Upper lobe of left lung (tissue), 6 donors: ENCODE measurements at regions not wholly inside any gene's neighbourhood (a gene's known extent, or its start where the extent isn't known, plus 50 kb on each side); places are given as distances from the start of the nearest gene placed in this dataset.
A peak's percentile ranks its signal among the peaks of the same experiment; 100 is the strongest.

Source experiments
- ATAC-seq, 2 donors: fragments of 200-7000 bp; cut with Tn5 transposase; one replicate each; pipeline ENCODE4 v1.9.1; 2022; ENCODE audit warnings: mild to moderate bottlenecking in 2 of 2, moderate library complexity in 2 of 2; ENCODE audit not compliant: low FRiP score in 2 of 2
- DNase-seq, 2 donors: peaks; one replicate each; pipeline ENCODE4 v3.0.0-alpha.2; 2019 to 2020
- H3K27ac ChIP-seq, 4 donors: fragments of 200-600 bp; sonication (generic); one replicate each; pipeline ENCODE4 v1.5.1; 2016 to 2019
- H3K27me3 ChIP-seq, 4 donors: fragments of 200-600 bp; sonication (generic); one replicate each; pipeline ENCODE4 v1.5.1; 2017 to 2019
- H3K36me3 ChIP-seq, 4 donors: fragments of 200-600 bp; sonication (generic); one replicate each; pipeline ENCODE4 v1.5.1; 2016 to 2019
- H3K4me1 ChIP-seq, 4 donors: fragments of 200-600 bp; sonication (generic); one replicate each; pipeline ENCODE4 v1.5.1; 2018 to 2019
- H3K4me3 ChIP-seq, 4 donors: fragments of 200-600 bp; sonication (generic); one replicate each; pipeline ENCODE4 v1.5.1; 2017 to 2019; ENCODE audit warnings: mild to moderate bottlenecking in 2 of 4, moderate library complexity in 1 of 4
- H3K9me3 ChIP-seq, 4 donors: fragments of 200-600 bp; sonication (generic); one replicate each; pipeline ENCODE4 v1.5.1; 2018 to 2019
- EP300 ChIP-seq, 4 donors: sonication (generic); formaldehyde crosslinking; IDR thresholded peaks; one replicate each; pipeline ENCODE4 v1.5.1; 2017; ENCODE audit warnings: antibody characterized with exemption in 4 of 4, control low read depth in 2 of 4
- POLR2A ChIP-seq, 4 donors: fragments of 450-650 bp; IDR thresholded peaks; one replicate each; pipeline ENCODE4 v1.5.1; 2016 to 2017; ENCODE audit warnings: antibody characterized with exemption in 4 of 4, mild to moderate bottlenecking in 2 of 4
- POLR2AphosphoS5 ChIP-seq, 2 donors: sonication (generic); formaldehyde crosslinking; IDR thresholded peaks; one replicate each; pipeline ENCODE4 v1.5.1; 2017; ENCODE audit warnings: antibody characterized with exemption in 2 of 2
- WGBS, 2 donors: methylation state at CpG; one replicate each; pipeline ENCODE4 v1.1.5; 2017 to 2018; 5-methylcytosine and 5-hydroxymethylcytosine counted together
- TF ChIP-seq, protein P1 (sequence below), 6 experiments: fragments of 450-650 bp in 4 of 6; fragments of 200-600 bp in 2 of 6; sonication (generic) in 2 of 6; IDR thresholded peaks; one replicate each; pipeline ENCODE4 v1.5.1; 2016 to 2019; ENCODE audit warnings: antibody characterized with exemption in 6 of 6
- donor health status: DM: no; HTN: no; CAD: no; lungs with moderate emphysema.
- donor health status: DM: no; HTN: yes; CAD: no; lungs with severe emphysema.

DNA sequence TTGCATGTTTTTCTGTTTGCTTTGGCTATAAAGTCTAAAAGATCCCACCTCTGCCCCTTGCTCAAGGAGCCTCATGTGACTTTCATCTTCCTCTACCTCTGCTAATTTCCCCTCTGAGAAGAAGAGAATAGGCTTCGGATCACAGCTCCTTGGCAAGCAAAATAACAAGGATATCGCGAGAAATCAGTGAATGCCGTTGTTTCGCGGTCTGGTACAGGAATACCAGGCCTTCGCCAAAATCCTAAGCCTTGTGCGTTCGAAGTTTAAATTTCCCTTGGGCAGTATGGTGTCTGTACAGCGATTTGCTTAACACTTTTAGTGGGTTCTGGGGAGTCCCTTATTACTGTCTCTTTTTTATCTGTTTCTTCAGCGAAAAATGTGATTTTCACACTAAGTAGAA, 142.3 kb downstream of the IRF8 start:
- H3K27me3 ChIP-seq: no peaks in the 10 kb centered on the region
- H3K36me3 ChIP-seq: no peaks in the 10 kb centered on the region
- no peaks in the 10 kb centered on the region for H3K9me3 ChIP-seq
- H3K27ac ChIP-seq: no peak overlapping the region
- ATAC-seq: no peak
- no peak for DNase-seq
- H3K4me1 ChIP-seq: peaks cover 0 to 12% (median 6%) of the 10 kb centered on the region in 4 donors
- WGBS, 2 donors: 88 to 91% methylated on average over 11 of the region's 11 CpGs
- no peak for TF ChIP-seq POLR2A (IDR thresholded peaks at IDR 0.05)
- no peak for TF ChIP-seq EP300 (IDR thresholded peaks at IDR 0.05)
- no peak for TF ChIP-seq POLR2AphosphoS5 (IDR thresholded peaks at IDR 0.05)
- TF ChIP-seq, protein P1, sequence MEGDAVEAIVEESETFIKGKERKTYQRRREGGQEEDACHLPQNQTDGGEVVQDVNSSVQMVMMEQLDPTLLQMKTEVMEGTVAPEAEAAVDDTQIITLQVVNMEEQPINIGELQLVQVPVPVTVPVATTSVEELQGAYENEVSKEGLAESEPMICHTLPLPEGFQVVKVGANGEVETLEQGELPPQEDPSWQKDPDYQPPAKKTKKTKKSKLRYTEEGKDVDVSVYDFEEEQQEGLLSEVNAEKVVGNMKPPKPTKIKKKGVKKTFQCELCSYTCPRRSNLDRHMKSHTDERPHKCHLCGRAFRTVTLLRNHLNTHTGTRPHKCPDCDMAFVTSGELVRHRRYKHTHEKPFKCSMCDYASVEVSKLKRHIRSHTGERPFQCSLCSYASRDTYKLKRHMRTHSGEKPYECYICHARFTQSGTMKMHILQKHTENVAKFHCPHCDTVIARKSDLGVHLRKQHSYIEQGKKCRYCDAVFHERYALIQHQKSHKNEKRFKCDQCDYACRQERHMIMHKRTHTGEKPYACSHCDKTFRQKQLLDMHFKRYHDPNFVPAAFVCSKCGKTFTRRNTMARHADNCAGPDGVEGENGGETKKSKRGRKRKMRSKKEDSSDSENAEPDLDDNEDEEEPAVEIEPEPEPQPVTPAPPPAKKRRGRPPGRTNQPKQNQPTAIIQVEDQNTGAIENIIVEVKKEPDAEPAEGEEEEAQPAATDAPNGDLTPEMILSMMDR (IDR thresholded peaks at IDR 0.05): no peak
- H3K4me3 ChIP-seq: no peak overlapping the region

DNA sequence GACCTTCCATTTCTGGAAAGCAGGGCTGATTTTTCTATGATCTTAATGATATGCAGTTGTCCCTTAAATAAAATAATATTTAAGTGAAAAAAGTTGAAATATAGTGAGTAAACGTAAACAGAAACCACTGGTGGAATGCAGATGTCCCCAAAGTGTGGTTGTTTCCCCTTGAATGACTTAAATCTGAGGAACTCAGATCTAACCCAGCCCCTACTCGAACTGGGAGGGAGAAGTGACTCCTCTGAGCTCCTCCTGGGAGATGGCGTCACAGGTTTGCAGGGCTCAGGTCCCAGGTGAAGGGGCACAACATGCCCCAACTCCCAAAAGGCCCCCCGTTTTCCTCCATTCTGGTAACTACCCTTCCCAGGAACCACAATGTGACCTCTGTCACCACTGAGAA, 142.8 kb downstream of the IRF8 start:
- Histone ChIP-seq H3K27me3 (no peaks in the 10 kb centered on the region), H3K27ac (no peak overlapping the region), H3K4me1 (peaks cover 0 to 12% (median 6%) of the 10 kb centered on the region in 4 donors), H3K9me3 (no peaks in the 10 kb centered on the region), H3K36me3 (no peaks in the 10 kb centered on the region), H3K4me3 (no peak overlapping the region)
- TF ChIP-seq POLR2A (IDR thresholded peaks at IDR 0.05): no peak
- no peak for TF ChIP-seq EP300 (IDR thresholded peaks at IDR 0.05)
- no peak for TF ChIP-seq POLR2AphosphoS5 (IDR thresholded peaks at IDR 0.05)
- TF ChIP-seq, protein P1 (IDR thresholded peaks at IDR 0.05): no peak
- DNase-seq (no peak), ATAC-seq (no peak)
- 39 to 66% methylated on average over 4 of the region's 4 CpGs for WGBS, 2 donors

DNA sequence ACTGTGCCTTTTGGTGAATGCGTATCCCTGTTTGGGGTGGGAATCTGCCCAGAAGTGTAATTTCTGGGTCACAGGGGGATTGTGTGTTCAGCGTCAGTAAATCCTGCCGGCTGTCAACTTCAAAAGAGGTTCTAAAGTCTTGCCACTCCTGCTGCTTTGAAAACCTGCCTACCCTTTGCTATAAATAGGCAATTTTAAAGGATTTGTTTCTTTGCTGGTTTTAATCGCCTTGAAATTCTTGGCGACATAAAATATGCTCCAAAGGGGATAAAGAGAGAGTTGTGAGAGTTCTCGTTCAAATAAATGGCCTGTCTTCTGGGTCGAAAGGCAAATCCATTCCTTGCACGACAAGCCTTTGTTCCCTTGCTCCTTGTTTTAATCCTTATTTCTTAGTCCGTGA, 143.4 kb downstream of the IRF8 start:
- no peaks in the 10 kb centered on the region for H3K27me3 ChIP-seq
- TF ChIP-seq, protein P1 (IDR thresholded peaks at IDR 0.05): no peak
- TF ChIP-seq EP300 (IDR thresholded peaks at IDR 0.05) (no peak), POLR2A (IDR thresholded peaks at IDR 0.05) (no peak), POLR2AphosphoS5 (IDR thresholded peaks at IDR 0.05) (no peak)
- WGBS, 2 donors: 63 to 64% methylated on average over 9 of the region's 9 CpGs

DNA sequence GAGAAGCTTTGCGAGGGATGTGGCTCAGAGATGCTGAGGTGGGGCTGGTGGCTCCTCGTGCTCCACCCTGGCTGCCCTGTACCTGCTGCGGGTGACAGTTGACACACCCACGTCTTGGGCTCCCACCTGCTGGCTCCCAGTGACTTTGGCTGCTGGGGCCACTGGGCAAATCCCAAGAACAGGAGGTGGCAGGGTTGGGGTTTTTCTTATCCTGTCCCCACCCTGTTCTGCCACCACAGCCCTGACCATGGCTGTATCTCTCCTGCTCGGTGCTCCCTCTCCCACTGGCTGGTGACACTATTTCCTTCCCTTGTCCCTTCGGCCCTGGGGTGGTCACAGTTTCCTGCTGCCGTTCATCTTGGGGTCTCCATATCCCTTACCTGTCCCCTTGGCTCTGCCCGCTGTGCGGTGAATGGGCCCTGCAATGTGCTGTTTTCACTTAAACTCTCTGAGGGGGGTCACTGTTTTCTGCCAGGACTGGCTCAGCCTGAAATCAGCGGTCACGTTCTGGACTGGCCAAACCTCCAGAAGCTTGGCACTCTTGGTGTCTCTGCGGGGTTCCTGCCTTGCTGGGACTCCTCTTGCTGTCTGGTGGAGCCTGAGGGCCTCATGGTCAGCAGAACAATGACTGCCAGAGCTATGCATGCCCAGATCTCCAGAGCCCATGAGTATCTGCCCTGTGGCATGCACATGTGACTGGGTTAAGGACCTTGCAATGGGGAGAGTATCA, 144.2 kb downstream of the IRF8 start:
- TF ChIP-seq EP300 (IDR thresholded peaks at IDR 0.05) (no peak), POLR2A (IDR thresholded peaks at IDR 0.05) (no peak), POLR2AphosphoS5 (IDR thresholded peaks at IDR 0.05) (no peak)
- TF ChIP-seq, protein P1 (IDR thresholded peaks at IDR 0.05): no peak
- Histone ChIP-seq H3K27ac (no peak overlapping the region), H3K36me3 (no peaks in the 10 kb centered on the region), H3K9me3 (no peaks in the 10 kb centered on the region), H3K27me3 (no peaks in the 10 kb centered on the region), H3K4me1 (peaks cover 0 to 13% (median 7%) of the 10 kb centered on the region in 4 donors), H3K4me3 (no peak overlapping the region)
- 75 to 76% methylated on average over 8 to 12 of the region's 12 CpGs for WGBS, 2 donors
- no peak for ATAC-seq
- no peak for DNase-seq

More for the DNA sequence above, 143.4 kb downstream of the IRF8 start:
- Histone ChIP-seq H3K4me1 (peaks cover 0 to 12% (median 6%) of the 10 kb centered on the region in 4 donors), H3K4me3 (no peak overlapping the region), H3K27ac (no peak overlapping the region), H3K36me3 (no peaks in the 10 kb centered on the region), H3K9me3 (no peaks in the 10 kb centered on the region)
- DNase-seq (no peak), ATAC-seq (no peak)

DNA sequence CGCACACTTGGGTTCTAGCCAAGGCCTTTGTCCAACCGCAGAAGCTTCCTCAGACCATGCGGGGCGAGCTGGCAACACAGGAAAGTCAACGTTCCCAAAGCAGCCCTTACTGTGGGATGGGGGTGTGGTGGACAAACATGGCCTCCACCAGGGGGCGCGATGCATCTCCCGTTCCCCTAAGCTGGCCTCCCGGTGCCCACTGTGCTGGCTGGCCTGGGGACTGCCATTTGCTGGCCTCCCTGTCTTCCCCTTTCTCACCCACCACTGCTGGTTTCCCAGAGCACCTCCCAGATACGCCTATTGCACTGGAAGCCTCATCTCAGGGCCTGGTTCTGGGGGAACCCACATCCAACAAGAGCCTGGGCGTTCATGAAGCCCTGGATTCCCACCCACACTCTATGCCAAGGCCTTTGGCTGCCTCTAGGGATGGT, 145.3 kb downstream of the IRF8 start:
- DNase-seq (peak in 1 of 2 donors; percentile 38), ATAC-seq (peak in 1 of 2 donors; percentile 37)
- WGBS, 2 donors: 35 to 36% methylated on average over 11 of the region's 11 CpGs
- TF ChIP-seq POLR2AphosphoS5 (IDR thresholded peaks at IDR 0.05): no peak
- TF ChIP-seq, protein P1 (IDR thresholded peaks at IDR 0.05): peak; percentile 42 to 63 (median 54)
- no peak overlapping the region for H3K27ac ChIP-seq
- H3K4me1 ChIP-seq: peaks cover 0 to 10% (median 2%) of the 10 kb centered on the region in 4 donors
- no peaks in the 10 kb centered on the region for H3K9me3 ChIP-seq
- H3K4me3 ChIP-seq: no peak overlapping the region
- no peaks in the 10 kb centered on the region for H3K27me3 ChIP-seq
- H3K36me3 ChIP-seq: no peaks in the 10 kb centered on the region
